C4-2B (cell line): ENCODE measurements at regions not wholly inside any gene's neighbourhood (a gene's known extent, or its start where the extent isn't known, plus 50 kb on each side); places are given as distances from the start of the nearest gene placed in this dataset.

Experiments used
- ZFX ChIP-seq: fragments of 450-650 bp; IDR thresholded peaks from 2 replicates; pipeline ENCODE4 v1.6.1; 2017
- TF ChIP-seq, protein P1 (sequence below): fragments of 450-650 bp; conservative IDR thresholded peaks from 2 replicates; pipeline ENCODE4 v1.5.1; 2017; ENCODE audit warnings: mild to moderate bottlenecking

DNA sequence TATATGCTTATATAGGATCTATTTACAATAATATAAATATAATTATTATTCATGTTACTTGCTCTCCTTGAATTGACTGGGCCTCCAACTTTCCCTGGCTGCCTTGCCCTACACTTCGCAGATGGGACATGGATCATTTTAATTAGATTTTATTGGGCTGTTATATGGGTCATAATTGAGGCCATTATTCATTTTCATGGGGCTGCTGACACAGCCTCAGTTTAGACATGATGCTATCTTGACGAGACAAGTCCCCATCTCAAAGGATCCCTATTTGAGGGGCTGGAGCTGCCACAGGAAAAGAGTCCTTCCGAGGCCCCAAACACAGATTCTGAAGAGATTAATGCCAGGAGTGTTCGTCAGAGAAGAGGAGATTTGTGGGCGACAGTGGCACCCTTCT is 170.4 kb downstream of the DHX35 start:
- TF ChIP-seq, protein P1, sequence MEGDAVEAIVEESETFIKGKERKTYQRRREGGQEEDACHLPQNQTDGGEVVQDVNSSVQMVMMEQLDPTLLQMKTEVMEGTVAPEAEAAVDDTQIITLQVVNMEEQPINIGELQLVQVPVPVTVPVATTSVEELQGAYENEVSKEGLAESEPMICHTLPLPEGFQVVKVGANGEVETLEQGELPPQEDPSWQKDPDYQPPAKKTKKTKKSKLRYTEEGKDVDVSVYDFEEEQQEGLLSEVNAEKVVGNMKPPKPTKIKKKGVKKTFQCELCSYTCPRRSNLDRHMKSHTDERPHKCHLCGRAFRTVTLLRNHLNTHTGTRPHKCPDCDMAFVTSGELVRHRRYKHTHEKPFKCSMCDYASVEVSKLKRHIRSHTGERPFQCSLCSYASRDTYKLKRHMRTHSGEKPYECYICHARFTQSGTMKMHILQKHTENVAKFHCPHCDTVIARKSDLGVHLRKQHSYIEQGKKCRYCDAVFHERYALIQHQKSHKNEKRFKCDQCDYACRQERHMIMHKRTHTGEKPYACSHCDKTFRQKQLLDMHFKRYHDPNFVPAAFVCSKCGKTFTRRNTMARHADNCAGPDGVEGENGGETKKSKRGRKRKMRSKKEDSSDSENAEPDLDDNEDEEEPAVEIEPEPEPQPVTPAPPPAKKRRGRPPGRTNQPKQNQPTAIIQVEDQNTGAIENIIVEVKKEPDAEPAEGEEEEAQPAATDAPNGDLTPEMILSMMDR, result no peak
- TF ChIP-seq ZFX, result no peak
